GM19025 (cell line): ENCODE measurements at regions not wholly inside any gene's neighbourhood (a gene's known extent, or its start where the extent isn't known, plus 50 kb on each side); places are given as distances from the start of the nearest gene placed in this dataset.

Experiments
- ATAC-seq: cut with Tn5 transposase; IDR thresholded peaks from one replicate; pipeline ENCODE4 v1.9.1; 2021; ENCODE audit warnings: mild to moderate bottlenecking, low read depth, moderate library complexity; ENCODE audit not compliant: unreplicated experiment

GRCh38 chr14:38786921-38787320 lies 316.1 kb downstream of the SEC23A start:
- no peak for ATAC-seq

GRCh38 chr14:38777401-38777800 lies 325.6 kb downstream of the SEC23A start:
- no peak for ATAC-seq

- ATAC-seq: no peak
Observed at GRCh38 chr14:38775986-38776385, 327.0 kb downstream of the SEC23A start.

- ATAC-seq: no peak
Observed at GRCh38 chr14:38774162-38774561, 328.9 kb downstream of the SEC23A start.

- ATAC-seq: no peak
Observed at GRCh38 chr14:38770251-38770650, 332.8 kb downstream of the SEC23A start.

- ATAC-seq: no peak
Observed at GRCh38 chr14:38762845-38763244, 340.2 kb downstream of the SEC23A start.

GRCh38 chr14:38762426-38762825 lies 340.6 kb downstream of the SEC23A start:
- no peak for ATAC-seq

- ATAC-seq: no peak
Observed at GRCh38 chr14:38761033-38761432, 342.0 kb downstream of the SEC23A start.

GRCh38 chr14:38758661-38759060 lies 344.4 kb downstream of the SEC23A start:
- no peak for ATAC-seq

GRCh38 chr14:38755036-38755435 lies 348.0 kb downstream of the SEC23A start:
- no peak for ATAC-seq

- ATAC-seq: no peak
Observed at GRCh38 chr14:38752750-38753149, 350.3 kb downstream of the SEC23A start.

GRCh38 chr14:38752341-38752740 lies 350.7 kb downstream of the SEC23A start:
- ATAC-seq: no peak

GRCh38 chr14:38751459-38751858 lies 351.6 kb downstream of the SEC23A start:
- ATAC-seq: no peak

GRCh38 chr14:38749936-38750335 lies 353.1 kb downstream of the SEC23A start:
- ATAC-seq: no peak

GRCh38 chr14:38745861-38746260 lies 357.2 kb downstream of the SEC23A start:
- ATAC-seq: no peak

- no peak for ATAC-seq
Observed at GRCh38 chr14:38743966-38744584, 359.0 kb downstream of the SEC23A start.

- no peak for ATAC-seq
Observed at GRCh38 chr14:38737686-38738407, 365.2 kb downstream of the SEC23A start.

GRCh38 chr14:38735005-38735404 lies 368.0 kb downstream of the SEC23A start:
- no peak for ATAC-seq

GRCh38 chr14:38731962-38732361 lies 371.1 kb downstream of the SEC23A start:
- ATAC-seq: no peak

GRCh38 chr14:38730420-38730819 lies 372.6 kb downstream of the SEC23A start:
- no peak for ATAC-seq

- no peak for ATAC-seq
Observed at GRCh38 chr14:38727731-38728130, 375.3 kb downstream of the SEC23A start.

GRCh38 chr14:38724621-38725020 lies 378.4 kb downstream of the SEC23A start:
- ATAC-seq: no peak
